T-helper 17 cell (primary cell): ENCODE measurements at regions not wholly inside any gene's neighbourhood (a gene's known extent, or its start where the extent isn't known, plus 50 kb on each side); places are given as distances from the start of the nearest gene placed in this dataset.
"Not testable (repeated sequence)": the region's sequence is repeated elsewhere in the genome, so short reads cannot be mapped to it uniquely, and the experiment has no call there.

Experiments used
- ATAC-seq: fragments of 150-1000 bp; cut with Tn5 transposase; 2 replicates; pipeline ENCODE4 v1.10.0; 2021; ENCODE audit warnings: mild to moderate bottlenecking, moderate library complexity
- DNase-seq, 3 donors: peaks; one replicate each; pipeline versions ENCODE4 v3.0.0 to v3.0.0-alpha.2; 2020 to 2021
- H3K9me3 ChIP-seq: one replicate; pipeline ENCODE4 v1.7.0; 2013; ENCODE audit warnings: low read length, mild to moderate bottlenecking; ENCODE audit not compliant: control insufficient read depth, poor library complexity, severe bottlenecking
- H3K27ac Mint-ChIP-seq: one replicate; pipeline ENCODE4 v1.8.0; 2022; ENCODE audit warnings: mild to moderate bottlenecking, moderate library complexity, mixed read lengths
- H3K27me3 Mint-ChIP-seq: one replicate; pipeline ENCODE4 v1.8.0; 2022; ENCODE audit warnings: mixed read lengths
- H3K36me3 Mint-ChIP-seq: one replicate; pipeline ENCODE4 v1.8.0; 2022; ENCODE audit warnings: low read depth, mixed read lengths
- H3K4me1 Mint-ChIP-seq: one replicate; pipeline ENCODE4 v1.8.0; 2022; ENCODE audit warnings: mild to moderate bottlenecking, mixed read lengths
- H3K4me3 Mint-ChIP-seq: one replicate; pipeline ENCODE4 v1.8.0; 2022; ENCODE audit warnings: mild to moderate bottlenecking, moderate library complexity, mixed read lengths

DNA sequence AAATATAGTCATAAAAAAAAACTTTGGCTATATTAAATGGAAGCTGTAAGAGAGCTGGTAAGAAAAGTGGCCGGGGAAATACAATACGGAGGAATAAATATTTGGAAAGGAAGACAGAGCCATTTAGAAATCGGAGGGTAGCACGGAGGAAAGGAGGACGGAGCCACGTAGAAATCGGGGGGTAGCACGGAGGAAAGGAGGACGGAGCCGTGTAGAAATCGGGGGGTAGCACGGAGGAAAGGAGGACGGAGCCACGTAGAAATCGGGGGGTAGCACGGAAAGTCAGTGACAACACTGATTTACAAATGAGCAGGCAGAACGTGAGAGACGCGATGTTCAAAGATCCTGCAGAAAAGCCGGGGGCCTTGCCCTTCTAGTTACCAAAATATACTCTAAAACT is 189.0 kb downstream of the BANP start:
- DNase-seq (peak in 1 of 3 donors; percentile 35), ATAC-seq (peak; percentile 64)
- H3K9me3 ChIP-seq, H3K4me3 Mint-ChIP-seq, H3K27ac Mint-ChIP-seq, H3K4me1 Mint-ChIP-seq, H3K36me3 Mint-ChIP-seq, H3K27me3 Mint-ChIP-seq: not testable (repeated sequence)

DNA sequence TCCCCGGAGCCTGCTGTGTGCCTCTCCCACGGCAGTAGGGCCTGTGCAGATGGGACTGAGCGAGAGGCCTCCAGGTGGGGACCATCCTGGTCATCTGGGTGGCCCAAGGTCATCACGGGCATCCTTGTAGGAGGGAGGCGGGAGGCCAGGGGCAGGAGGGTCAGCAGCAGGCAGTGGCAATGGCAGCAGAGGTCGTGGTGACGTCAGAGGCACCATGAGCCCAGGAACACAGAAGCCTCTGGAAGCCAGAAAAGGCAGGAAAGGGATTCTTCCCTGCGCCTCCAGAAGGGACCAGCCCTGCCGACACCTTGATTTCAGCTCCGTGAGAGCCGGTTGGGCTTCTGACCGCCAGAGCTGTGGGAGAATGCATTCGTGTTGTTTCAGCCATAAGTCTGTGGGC is 190.3 kb downstream of the BANP start:
- H3K9me3 ChIP-seq, result no peaks in the 10 kb centered on the region
- peaks cover 7% of the 10 kb centered on the region for H3K27me3 Mint-ChIP-seq
- no peak for DNase-seq
- ATAC-seq, result no peak
- no peak overlapping the region for H3K27ac Mint-ChIP-seq
- no peaks in the 10 kb centered on the region for H3K36me3 Mint-ChIP-seq
- H3K4me3 Mint-ChIP-seq, result no peak overlapping the region
- no peaks in the 10 kb centered on the region for H3K4me1 Mint-ChIP-seq

DNA sequence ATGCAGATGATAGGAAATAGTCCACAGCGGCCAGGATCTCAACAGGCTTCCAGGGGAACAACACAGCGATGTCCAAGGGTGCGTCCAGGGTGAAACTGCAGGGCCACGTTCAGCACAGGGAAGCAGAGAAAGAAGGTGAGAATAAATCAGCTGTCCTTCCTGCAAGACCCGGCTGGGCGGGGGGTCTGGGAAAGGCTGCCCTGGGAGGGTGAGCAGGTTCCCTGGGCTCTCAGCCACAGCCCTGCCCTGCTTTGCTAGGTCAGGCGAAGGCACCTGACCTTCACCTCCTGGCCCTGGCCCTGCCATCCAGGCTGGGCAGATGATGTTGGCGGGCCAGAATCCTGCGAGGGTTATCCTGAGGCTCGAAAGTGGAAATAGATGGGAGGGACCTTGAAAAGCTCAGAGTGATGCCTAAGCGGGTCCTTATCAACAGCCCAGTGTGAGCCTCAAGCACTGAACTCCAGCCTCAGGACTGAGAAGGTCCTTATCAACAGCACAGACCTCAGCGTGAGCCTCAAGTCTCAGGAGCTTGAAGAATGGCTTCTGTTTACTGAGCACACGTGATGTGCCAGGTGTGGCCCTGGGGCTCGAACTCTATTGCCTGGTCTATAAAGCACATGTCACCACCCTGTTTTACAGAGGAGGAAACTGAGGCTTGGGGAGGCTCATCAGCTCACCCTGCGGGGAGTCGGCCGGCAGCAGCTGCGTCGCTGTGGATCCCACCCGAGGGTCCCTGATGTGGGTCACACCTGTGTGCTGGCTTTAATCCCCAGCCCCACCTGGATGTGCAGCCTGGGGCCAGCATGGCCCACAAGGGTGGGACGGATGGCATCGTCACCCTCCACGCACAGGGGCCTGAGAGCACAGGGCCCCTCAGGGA is 191.1 kb downstream of the BANP start:
- not testable (repeated sequence) for H3K4me3 Mint-ChIP-seq, H3K27me3 Mint-ChIP-seq, ATAC-seq, H3K9me3 ChIP-seq, DNase-seq, H3K27ac Mint-ChIP-seq, H3K4me1 Mint-ChIP-seq, H3K36me3 Mint-ChIP-seq

DNA sequence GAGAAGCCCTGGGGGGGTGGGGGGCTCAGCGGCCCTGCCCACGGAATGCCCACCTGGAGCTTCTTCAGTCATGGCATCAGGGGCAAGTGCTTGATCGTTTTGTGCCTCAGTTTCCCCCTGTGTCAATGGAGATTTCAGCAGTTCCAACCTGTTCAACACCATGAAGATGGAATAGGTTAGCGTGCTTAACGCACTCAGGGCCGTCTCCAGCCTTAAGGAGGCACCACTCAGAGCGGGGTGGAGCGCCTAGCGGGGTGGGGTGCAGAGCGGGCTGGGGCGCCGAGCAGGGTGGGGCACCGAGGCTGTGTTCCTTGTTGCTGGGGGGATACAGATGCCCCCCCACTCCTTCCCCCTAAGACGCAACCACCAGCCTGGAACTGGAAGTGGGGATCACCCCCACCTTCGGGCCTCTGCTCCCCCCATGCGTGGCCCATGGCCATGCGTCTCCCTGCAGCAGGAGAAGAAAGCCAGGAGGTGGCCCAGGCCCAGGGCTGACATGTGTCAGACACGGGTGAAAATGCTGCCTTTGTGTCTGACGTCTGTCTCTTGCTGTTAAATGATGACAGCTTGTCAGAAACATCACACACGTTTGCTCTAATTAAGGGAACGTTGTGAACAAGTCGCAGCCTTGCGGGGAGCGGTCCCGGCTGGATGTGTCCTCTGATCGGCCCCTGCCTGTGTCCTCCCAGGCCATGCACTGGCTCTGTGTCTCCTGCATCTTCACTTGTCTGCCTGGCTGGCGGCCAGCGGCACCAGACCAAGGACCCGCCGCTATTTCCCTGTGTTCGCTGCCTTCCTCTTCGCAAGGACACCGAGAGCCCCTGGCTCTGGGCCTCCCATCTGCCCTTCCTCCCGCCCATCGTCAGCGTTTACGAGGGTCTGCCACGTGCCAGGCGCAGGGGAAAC is 192.1 kb downstream of the BANP start:
- not testable (repeated sequence) for H3K36me3 Mint-ChIP-seq, H3K4me1 Mint-ChIP-seq, H3K9me3 ChIP-seq, H3K27ac Mint-ChIP-seq, ATAC-seq, H3K27me3 Mint-ChIP-seq, DNase-seq, H3K4me3 Mint-ChIP-seq

DNA sequence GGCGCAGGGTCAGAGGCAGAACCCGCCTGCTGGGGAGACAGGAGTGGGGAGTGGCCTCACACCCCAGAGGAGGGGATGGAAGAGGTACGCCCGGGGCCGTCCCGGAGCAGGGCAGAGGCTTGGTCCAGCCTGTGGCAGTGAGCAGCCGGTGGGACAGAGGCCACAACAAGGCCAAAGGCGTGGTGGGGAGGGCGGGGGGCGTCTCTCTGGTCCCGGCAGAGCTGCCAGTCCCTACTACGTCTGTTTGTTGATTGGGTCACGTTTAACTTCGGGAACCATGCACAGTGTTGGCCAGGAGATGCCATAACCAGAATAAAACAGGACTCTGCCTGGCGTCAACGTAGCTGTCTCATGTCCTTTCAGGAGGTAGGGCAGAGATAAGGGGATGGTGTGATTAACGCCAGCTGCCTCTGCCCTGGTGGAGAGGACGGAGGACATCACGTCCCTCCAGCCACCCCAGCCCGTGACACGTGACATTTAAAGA is 192.8 kb downstream of the BANP start:
- no peak overlapping the region for H3K4me3 Mint-ChIP-seq
- peaks cover 7% of the 10 kb centered on the region for H3K27me3 Mint-ChIP-seq
- no peak for DNase-seq
- H3K27ac Mint-ChIP-seq, result no peak overlapping the region
- no peak for ATAC-seq
- no peaks in the 10 kb centered on the region for H3K36me3 Mint-ChIP-seq
- H3K9me3 ChIP-seq, result no peaks in the 10 kb centered on the region
- no peaks in the 10 kb centered on the region for H3K4me1 Mint-ChIP-seq

DNA sequence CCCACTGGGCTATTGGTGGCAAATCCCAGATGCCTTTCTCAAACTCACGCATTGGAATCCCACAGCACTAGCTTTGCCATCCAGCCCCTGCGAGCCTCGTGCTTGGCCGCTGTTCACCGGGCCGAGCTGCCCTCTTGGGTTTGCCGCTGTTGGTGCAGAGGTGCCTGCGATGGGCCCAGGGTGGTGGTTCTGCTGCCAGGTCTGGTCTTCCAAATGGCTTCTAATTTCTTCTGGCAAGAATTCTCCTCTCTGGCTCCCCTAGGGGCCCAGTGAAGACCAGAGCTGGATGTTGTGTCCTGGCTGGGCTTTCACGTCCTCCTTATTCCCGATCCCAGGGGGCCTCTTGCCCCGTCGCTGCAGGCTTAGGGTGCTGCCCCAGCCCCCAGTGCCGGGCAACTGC is 194.1 kb downstream of the BANP start:
- H3K36me3 Mint-ChIP-seq, H3K4me3 Mint-ChIP-seq, DNase-seq, ATAC-seq, H3K27ac Mint-ChIP-seq, H3K27me3 Mint-ChIP-seq, H3K9me3 ChIP-seq, H3K4me1 Mint-ChIP-seq: not testable (repeated sequence)

DNA sequence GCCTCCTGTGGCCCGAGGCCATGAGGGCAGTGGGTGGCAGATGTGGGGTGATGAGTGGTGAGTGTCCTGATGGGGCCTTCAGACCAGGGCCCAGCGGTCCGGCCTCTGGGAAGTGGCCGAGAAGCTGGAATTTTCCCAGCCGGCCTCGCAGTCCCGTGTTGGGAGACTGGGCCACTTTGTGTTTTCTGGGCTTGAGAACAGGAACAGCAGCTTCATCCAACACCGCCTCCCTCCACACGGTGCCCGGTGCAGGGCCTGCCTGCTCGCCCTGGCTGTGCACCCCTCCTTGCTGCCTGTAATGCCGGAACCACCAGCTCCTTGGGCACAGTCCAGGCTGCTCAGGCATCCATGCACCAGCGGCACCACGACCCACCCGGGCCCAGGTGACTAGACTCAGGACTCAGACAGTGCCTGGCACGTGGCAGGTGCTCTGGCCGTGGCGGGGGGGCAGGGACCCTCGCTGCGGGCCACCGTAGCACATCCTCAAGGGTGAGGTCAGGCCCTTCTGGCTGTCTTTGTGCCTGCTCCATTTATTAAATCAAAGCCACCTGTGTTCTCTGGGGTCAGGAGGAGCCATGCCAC is 194.7 kb downstream of the BANP start:
- not testable (repeated sequence) for ATAC-seq, H3K27me3 Mint-ChIP-seq, H3K36me3 Mint-ChIP-seq, DNase-seq, H3K9me3 ChIP-seq, H3K4me3 Mint-ChIP-seq, H3K4me1 Mint-ChIP-seq, H3K27ac Mint-ChIP-seq

DNA sequence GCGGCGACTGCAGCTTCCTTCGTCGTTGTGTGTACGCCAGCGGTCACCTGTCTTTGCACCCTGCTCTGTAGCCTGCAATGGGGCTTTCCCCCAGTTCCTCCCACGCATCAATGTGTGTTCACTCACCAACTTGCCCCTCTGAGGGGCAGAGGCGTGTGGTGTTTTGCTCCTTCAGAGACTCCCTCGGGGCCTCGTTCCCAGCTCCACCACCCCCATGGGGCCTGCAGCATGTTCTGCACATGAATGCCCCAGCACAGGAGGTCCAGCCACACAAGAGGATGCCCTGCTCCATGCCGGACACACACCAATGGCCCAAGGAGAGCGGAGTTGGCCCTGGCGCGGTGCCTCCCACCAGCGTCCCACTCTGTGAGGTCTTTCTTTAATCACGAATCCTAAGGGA is 196.8 kb downstream of the BANP start:
- not testable (repeated sequence) for H3K27me3 Mint-ChIP-seq, ATAC-seq, DNase-seq, H3K36me3 Mint-ChIP-seq, H3K9me3 ChIP-seq, H3K27ac Mint-ChIP-seq, H3K4me1 Mint-ChIP-seq, H3K4me3 Mint-ChIP-seq

DNA sequence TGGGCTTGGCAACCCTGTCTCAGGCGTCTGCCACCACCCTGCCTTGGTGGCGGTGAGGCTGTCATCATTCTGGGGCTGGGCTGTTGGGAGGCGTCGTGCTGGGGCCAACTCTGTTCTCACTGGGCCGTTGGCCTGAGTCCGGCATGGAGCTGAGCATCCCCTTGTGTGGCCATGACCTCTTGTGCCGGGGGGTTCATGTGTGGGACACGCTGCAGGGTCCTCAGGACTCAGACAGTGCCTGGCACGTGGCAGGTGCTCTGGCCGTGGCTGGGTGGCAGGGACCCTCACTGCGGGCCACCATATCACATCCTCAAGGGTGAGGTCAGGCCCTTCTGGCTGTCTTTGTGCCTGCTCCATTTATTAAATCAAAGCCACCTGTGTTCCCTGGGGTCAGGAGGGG is 197.4 kb downstream of the BANP start:
- ATAC-seq, H3K4me1 Mint-ChIP-seq: not testable (repeated sequence)

DNA sequence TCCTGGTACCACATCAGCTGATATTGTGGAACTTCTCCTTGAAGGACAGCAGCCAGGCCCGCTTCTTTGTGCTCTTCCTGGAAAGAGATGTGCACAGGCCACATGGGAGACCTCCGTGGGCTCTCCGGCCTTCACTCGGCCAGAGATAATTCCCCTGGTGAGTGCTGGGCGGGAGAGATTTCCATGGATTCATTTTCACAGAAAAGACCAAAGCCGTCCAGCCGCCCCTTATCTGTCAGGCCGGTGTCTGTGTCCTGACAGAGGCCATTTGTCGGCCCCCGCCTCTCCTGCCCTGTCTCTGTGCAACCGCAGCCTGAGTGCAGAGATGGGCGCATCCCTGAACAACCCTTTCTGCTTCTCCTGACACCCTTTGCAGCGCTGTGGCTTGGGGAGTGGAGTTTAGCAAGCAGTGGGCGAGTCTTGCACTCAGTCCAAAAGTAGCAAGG is 197.9 kb downstream of the BANP start:
- H3K27me3 Mint-ChIP-seq, H3K4me3 Mint-ChIP-seq, H3K9me3 ChIP-seq, H3K27ac Mint-ChIP-seq, H3K36me3 Mint-ChIP-seq, ATAC-seq, DNase-seq, H3K4me1 Mint-ChIP-seq: not testable (repeated sequence)

More for the DNA sequence above, 197.4 kb downstream of the BANP start:
- H3K4me3 Mint-ChIP-seq, DNase-seq, H3K9me3 ChIP-seq, H3K27me3 Mint-ChIP-seq, H3K27ac Mint-ChIP-seq, H3K36me3 Mint-ChIP-seq: not testable (repeated sequence)

DNA sequence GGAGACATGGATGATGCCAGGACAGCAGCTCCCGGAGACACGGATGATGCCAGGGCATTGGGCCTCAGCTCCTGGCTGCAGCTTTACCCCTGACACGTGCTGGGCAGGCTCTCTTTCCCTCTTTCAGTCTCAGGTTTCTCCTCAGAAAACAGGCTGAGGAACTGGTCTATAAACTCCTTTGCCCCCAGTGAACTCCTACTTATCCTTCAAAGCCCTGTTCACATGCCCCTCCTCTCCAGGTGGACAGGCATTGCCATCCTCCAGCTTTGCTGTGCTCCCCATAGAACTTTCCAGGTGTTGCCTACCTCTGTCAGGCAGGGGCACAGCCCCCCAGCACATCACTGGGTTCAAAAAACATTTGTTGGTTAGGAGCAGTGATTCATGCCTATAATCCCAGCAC is 198.4 kb downstream of the BANP start:
- not testable (repeated sequence) for H3K27ac Mint-ChIP-seq, H3K36me3 Mint-ChIP-seq, H3K4me1 Mint-ChIP-seq, H3K27me3 Mint-ChIP-seq, H3K9me3 ChIP-seq, ATAC-seq, H3K4me3 Mint-ChIP-seq, DNase-seq

DNA sequence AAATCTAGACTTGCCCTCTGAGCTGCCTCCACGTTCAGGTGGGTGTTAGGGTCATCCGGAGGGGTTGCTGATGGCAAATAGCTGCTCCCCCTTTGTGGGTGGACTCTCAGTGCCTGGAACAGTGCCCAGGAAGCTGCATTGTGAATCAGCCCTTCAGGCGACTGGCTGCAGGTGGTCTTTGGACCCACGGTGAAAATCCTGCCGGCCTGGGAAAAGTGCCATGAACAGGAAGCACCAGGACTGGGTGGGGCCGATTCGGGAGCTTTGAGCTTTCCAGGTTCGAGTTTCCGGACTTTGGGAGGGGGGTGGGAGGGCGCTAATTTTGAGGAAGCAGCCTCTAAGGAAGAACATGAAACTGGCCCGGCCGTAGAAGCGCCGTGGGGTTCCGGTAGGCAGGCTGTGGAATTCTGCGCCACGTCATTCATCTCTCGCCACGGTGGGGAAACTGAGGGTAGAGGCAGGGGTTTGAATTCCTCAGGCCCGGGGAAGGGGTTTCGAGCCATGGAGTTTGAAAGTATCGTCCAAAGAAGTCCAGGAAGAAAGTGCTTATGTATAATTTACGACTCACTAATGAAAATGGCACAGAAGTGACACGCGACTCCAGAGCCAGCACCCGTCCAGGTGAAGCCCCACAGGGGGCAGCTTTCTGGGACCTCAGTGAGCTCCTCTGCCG is 199.4 kb downstream of the BANP start:
- H3K27me3 Mint-ChIP-seq, H3K36me3 Mint-ChIP-seq, DNase-seq, H3K27ac Mint-ChIP-seq, ATAC-seq, H3K4me1 Mint-ChIP-seq, H3K9me3 ChIP-seq, H3K4me3 Mint-ChIP-seq: not testable (repeated sequence)

DNA sequence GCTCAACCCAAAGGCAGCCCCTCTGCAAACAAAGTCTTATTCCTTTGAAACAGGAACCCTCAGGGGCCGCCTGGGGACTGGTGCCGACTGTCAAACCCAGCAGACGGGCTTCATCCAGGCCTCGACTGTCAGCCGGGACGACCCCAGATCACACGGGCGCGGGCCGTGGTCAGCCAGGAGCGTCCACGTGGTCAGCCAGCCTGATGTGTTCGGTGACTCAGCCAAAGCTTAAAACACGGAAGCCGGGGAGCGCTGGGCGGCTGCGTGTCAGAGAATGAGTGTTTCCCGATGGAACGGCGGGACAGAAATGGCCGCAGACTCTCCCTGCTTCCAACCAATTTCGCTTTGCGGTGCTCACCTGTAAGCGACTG is 199.9 kb downstream of the BANP start:
- H3K36me3 Mint-ChIP-seq, H3K4me1 Mint-ChIP-seq, H3K4me3 Mint-ChIP-seq, H3K9me3 ChIP-seq, ATAC-seq, H3K27ac Mint-ChIP-seq, DNase-seq: not testable (repeated sequence)
- peaks cover 10% of the 10 kb centered on the region for H3K27me3 Mint-ChIP-seq
